GM19372 (cell line): ENCODE measurements at regions not wholly inside any gene's neighbourhood (a gene's known extent, or its start where the extent isn't known, plus 50 kb on each side); places are given as distances from the start of the nearest gene placed in this dataset.

Experiments used
- ATAC-seq: cut with Tn5 transposase; IDR thresholded peaks from one replicate; pipeline ENCODE4 v1.9.1; 2021; ENCODE audit warnings: mild to moderate bottlenecking, low read depth, moderate library complexity; ENCODE audit not compliant: unreplicated experiment

DNA sequence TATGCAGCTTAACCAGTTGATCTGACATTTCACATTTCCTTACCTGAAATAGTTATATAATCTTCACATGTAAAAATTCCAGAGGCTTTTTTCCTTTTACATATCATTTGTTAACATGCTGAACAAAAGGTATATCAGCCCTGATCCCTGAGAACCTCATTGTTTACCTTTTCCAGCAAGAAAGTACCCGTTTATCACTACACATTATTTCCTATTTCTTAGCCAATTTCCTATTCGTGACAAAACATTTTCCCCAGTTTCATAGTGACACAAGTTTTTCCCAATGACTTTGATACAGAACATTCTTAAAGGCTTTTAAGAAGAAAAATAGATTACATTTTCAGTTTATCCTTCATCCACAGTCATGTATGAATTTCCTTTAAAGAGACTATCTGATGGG lies 86.6 kb upstream of the DKK2 start:
- no peak for ATAC-seq

DNA sequence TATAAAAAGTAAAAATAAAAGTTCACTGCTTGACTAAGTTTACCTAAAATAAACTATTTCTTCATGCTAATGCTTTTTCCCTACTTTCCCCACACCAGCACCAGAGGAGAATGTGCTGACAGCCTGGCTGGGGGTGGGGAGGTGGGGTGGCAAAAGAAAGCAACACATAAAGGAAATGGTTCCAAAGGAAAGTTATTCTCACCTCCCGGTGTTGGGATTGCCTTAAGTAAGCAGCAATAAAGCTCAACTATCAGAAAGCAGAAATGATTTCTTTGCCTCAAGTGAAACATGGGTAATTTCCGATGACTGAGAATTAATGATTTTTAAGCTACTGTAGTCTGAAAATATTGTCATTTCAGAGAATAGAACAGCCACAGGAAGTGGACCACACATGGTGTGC lies 84.5 kb upstream of the DKK2 start:
- ATAC-seq, result no peak

- ATAC-seq, result no peak
Observed at GRCh38 chr4:107117726-107118125, 81.6 kb upstream of the DKK2 start.

DNA sequence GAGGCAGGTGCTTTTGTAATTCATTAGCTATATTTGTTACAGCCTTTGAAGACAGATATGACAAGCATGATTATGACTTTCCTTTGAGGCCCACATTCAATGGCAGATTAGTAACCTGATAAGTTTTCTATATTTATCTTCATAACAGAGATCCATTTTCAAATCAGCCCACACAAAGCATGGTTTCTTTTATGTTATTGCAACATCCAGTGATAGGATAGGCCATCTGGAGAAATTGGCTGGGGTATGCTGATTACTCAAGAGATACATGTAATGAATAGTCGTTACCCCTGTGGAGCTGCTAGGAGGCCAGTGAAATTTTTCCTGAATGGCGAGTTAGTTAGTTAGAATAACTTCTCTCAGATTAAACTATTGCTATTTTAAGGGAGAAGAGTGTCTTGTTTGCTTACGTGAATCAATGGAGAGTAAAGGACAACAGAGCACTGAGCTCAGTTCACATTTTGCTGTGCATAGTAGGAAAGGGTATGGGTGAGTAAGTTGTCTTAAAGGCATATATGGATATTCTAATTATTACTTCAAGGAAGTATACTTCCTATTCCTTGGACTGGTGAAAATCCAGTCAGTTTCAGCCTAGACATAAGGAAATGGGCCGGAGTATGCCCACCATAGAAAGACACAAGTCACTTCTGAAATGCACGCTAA lies 79.2 kb upstream of the DKK2 start:
- no peak for ATAC-seq

GRCh38 chr4:107114059-107114458 lies 77.9 kb upstream of the DKK2 start:
- no peak for ATAC-seq

GRCh38 chr4:107098401-107098800 lies 62.3 kb upstream of the DKK2 start:
- ATAC-seq, result no peak

GRCh38 chr4:107094976-107095375 lies 58.9 kb upstream of the DKK2 start:
- ATAC-seq, result no peak

DNA sequence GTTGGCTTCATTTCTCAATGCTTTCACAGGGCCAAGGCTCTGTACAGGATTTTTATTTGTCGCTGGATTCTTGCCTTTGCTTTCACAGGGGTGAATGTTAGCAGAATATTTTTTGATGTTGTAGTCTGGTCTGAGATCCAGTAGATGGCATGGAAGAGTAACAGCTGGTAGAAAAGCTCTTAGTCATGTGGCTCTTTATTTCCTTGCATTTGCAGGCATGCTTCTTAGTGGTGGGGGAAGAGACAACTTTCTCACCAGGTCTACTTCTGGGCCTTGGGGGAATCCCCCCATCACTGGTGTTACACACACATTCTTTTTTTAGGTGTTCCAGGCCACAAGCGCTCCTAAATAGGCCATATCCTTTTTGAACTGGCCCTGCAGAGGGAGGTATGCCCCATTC lies 58.2 kb upstream of the DKK2 start:
- ATAC-seq, result peak; percentile 55
